HG03575 (cell line): ENCODE measurements at regions not wholly inside any gene's neighbourhood (a gene's known extent, or its start where the extent isn't known, plus 50 kb on each side); places are given as distances from the start of the nearest gene placed in this dataset.

Experiments used
- ATAC-seq: cut with Tn5 transposase; IDR thresholded peaks from one replicate; pipeline ENCODE4 v1.9.1; 2021; ENCODE audit not compliant: unreplicated experiment, insufficient number of reproducible peaks, low FRiP score; ENCODE audit errors: extremely low read depth

DNA sequence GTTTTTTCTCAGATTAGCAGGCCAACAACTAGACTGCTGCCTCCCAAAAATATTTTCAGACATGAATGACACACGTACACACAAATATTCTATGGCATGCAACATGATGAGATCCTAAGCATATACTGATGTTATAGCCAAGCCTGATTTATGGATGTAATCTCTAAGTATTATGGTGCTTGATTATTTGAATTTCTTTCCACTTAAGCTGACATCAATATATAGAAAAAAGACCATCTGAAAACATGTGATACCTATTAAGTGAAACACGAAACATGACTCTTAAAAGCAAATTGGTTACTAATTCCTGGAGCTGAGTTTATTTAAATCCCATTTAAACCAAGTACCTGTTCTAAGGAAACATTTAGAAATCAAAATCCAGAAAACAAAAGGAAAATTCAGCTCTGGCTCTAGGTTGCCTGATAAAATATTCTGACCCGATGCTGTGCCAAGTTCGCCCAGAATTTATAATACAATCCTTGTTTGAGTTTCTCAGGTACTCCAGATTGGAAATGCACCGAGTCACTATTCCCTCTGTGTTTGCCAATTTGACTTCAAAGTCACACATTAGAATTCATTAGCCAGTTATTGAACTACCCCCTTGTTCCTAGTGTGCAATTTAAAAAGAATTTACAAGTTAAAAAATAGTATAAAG lies 548.6 kb downstream of the CSNK1G3 start:
- ATAC-seq, result no peak

DNA sequence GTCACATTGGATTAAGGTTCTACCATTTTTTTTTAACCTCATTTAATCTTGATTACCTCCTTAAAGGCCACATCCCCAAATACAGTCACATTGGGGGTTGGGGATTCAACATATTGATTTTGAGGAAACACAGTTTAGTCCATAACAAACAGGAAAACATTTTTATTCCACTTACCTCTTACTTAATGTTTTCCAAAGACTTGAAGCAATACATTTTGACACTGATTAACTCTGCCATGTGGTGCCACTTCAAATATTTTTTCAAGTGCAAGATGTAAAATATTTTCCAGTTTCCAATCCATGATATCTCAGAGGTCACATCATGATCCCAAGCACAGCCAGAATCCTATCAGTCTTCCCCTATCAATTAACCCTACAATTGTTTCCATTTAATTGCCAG lies 548.0 kb downstream of the CSNK1G3 start:
- no peak for ATAC-seq

GRCh38 chr5:124059200-124059599 lies 547.2 kb downstream of the CSNK1G3 start:
- no peak for ATAC-seq

DNA sequence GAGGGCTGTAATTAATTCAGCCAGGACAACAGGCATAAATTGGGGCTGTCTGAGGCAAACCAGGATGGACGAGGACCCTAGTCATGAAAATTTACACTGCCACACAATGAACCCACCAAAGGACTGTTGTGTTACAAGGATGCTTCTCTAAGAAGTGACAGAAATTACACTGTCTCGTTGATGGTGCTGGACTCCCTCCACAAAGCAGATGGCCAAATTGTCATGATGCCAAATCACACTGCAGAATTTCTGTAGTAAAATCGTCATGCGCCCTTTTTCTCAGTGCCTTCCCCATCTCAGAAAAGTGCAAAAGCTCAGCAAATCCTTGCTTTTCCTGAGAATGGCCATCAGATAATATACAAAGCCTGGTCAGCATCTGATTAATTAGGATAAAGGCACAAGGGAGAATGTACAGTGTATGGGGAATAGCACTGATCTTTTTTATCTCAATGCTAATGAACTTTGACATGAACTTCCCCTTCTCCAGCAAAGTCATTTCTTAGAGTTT lies 545.8 kb downstream of the CSNK1G3 start:
- ATAC-seq, result no peak

DNA sequence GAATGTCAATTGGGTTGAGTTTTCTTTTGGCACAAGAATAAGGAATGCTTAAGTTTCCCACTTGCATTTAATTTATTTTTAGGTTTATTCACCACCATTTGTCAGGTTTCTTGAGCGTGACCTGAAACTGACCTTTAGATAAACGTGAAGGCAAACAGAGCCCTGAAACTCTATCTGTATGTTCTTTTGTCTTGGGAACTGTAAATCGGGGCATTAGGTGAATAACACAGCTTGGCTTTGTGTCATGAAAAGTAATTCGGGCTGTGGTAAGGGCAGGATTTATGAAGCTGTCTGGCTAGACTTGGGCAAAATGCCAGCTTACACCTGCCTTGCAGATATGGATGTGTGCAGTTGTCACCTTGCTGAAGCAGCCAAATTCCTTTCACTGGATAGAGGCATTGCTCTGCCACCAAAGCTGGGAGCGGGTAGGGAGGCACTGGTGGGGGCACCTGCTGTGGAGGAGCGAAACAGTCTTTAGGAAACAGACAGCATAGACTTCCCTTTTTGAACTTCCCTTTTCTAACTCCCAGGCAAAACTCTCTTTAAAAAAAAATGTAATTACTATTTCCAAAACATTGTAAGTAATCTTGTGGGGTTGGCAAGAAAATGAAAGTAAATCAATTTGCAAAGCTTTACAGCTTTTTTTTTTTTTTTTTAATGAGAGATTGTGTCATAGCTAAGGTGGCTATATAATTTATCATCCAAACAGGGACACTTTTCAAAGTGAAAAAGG lies 545.2 kb downstream of the CSNK1G3 start:
- peak; percentile 33 for ATAC-seq

DNA sequence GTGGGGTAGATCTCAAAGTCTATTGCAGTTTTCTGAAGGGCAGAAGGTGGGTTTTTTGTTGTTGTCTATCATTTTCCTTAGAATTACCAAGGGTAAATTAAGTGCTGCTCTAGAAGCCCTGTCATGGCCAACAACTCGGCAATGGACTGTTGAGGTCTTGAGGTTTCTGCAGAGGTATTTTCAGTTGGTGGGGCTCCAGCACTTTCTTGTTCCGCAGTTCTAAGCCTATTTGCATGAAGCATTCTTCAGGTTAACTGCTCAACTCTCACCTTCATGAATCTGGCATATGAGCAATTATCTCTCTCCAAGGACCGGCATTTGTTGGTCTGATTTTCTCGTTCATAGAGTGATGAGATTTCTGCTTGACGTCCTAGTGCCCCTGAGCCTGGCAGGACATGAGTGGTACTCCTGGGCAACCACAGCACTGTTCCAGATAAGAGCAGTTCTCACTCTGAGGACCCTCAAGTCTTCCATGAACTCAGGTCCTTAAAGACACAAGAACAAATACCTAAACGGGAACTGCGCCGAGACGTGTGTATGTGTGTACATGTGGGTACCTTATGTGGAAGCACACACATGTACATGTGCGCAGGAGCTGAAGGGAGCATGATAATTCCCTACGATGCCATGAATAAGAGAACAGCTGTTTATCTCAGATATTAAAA lies 544.5 kb downstream of the CSNK1G3 start:
- peak; percentile 64 for ATAC-seq

GRCh38 chr5:124055751-124056150 lies 543.8 kb downstream of the CSNK1G3 start:
- no peak for ATAC-seq

- ATAC-seq, result no peak
Observed at GRCh38 chr5:124054564-124054963, 542.6 kb downstream of the CSNK1G3 start.

- no peak for ATAC-seq
Observed at GRCh38 chr5:124053340-124053739, 541.4 kb downstream of the CSNK1G3 start.

DNA sequence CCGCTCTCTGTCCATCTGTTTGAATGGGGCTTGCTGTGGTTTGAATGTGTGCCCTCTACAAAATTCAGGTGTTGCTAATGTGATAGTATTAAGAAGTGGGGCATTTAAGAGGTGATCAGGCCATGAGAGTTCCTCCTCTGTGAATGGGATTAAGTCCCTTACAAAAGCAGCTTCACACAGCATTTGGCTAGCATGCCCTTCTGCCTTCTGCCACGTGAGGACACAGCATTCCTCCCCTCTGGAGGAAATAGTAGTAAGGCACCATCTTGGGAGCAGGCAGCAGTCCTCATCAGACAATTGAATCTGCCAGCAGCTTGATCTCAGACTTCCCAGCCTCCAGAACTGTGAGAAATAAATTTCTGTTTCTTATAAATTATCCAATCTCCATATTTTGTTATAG lies 540.2 kb downstream of the CSNK1G3 start:
- ATAC-seq, result no peak

DNA sequence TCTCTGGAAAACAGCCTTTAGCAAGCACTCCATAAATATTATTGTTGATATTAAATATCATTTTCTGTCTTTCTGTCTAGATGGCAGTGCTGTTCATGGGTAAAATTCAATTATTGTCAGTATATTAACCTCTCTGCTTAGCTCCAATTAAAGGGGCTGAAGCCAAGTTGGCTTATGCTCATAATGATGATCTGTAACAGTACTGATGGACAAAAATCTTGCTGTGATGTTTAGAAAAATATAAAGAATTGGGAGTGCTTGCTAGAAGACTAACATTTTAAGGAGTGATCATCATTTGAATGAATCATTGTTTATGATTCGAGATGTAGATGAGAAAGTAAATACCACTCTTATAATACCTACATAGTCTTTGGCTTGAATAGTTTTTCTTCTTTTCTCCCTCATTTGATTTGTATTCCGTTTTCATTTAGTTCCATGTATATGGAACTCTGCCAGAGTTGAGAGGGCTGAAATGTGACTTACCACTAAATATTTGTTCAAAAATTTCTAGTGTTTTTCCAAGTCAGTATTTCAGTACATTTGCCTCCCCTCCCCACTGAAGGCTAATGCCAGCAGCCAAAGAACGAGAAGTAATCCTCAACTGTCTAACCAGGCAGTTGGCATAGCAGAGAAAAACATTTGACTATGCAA lies 538.3 kb downstream of the CSNK1G3 start:
- no peak for ATAC-seq

DNA sequence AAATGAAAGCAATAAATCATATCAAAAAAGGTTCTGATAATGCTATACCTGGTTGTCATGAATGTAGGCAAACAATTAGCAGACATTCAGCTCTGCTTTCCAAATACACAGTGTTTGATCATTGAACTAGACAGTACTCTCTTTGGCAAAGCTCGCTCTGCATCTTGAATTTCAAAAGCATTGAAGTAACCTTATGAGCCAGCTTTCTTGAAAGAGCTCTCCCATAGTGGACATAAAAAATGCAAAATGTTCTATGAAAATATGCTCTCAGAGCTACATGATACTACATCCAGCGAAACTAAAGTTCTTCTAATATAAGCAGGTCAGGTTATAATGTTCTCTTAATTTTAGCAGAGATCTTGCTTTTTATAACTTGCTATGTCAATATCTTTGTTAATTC lies 533.4 kb downstream of the CSNK1G3 start:
- no peak for ATAC-seq

DNA sequence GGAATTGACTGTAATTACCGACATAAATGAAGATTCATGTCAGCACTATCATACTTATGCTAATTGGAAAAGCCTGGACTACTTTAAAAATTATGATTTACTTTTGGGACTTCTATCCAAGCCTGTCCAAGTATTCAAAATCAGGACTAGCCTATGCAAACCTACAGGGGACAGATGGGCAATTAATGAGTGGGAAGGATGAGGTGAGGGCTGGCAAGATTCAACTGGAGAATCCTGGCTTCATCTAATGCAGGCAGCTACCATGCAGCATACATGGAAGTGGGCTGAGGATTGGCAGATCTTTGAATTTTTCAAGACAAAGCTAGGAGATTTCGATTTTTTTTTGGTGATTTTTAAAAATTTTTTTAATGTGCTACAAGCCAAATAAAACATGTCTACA lies 532.6 kb downstream of the CSNK1G3 start:
- no peak for ATAC-seq

- no peak for ATAC-seq
Observed at GRCh38 chr5:124043456-124043855, 531.5 kb downstream of the CSNK1G3 start.

DNA sequence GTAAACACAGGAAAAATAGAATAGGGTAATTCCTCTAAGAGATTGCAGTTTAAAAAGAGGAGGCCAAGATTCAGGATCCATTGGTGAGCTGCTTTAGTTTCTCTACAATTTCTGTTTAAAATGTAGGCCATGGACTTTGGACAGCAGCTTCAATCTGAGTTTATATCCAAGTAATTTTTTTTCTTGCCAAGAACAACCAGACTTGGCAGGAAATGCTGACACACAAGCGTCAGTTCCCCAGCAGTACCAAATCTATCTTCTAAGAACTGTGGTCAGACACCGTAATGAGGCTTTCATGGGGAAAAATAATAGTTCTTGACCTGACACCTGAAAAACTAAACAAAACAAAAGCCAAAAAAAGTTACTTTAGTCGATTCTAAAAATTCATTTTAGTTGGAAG lies 528.8 kb downstream of the CSNK1G3 start:
- ATAC-seq, result no peak

DNA sequence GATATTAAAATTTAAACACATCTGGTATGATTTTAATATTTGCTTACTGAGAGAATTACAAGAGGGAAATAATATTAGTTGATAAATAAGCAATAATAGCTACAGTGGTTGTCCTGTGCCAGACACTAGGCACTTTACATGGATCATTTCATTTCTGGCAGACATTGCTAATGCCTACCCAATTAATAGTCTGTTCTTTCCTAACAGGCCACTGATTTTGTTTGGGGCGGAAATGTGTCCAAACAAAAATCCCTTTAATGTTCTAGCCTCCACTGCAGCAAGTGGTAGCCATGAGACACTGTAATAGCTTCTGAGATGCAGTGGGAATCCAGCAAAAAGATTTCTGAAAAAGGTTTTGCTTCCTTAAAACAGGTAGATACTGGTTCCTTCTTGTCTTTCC lies 527.4 kb downstream of the CSNK1G3 start:
- ATAC-seq, result no peak

- no peak for ATAC-seq
Observed at GRCh38 chr5:124036786-124037185, 524.8 kb downstream of the CSNK1G3 start.

DNA sequence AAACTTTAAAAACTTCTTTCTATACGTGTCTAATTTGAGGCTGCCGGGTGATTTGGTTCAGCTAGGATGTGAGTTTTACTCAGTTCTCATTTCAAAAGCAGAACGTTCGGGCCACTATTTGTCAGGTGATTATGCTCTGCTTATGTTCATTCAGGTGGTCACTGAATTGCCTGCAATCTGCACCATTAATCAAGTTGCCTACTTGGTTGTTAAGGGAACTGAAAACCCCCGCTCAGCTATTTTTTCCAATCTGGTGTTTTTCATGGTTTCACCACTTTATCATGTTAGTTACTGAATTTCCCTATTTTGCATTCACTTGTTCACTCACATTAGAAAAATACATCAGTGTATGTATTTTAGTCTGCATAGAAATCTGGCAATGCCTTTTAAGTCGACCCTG lies 523.0 kb downstream of the CSNK1G3 start:
- peak; percentile 97 for ATAC-seq

DNA sequence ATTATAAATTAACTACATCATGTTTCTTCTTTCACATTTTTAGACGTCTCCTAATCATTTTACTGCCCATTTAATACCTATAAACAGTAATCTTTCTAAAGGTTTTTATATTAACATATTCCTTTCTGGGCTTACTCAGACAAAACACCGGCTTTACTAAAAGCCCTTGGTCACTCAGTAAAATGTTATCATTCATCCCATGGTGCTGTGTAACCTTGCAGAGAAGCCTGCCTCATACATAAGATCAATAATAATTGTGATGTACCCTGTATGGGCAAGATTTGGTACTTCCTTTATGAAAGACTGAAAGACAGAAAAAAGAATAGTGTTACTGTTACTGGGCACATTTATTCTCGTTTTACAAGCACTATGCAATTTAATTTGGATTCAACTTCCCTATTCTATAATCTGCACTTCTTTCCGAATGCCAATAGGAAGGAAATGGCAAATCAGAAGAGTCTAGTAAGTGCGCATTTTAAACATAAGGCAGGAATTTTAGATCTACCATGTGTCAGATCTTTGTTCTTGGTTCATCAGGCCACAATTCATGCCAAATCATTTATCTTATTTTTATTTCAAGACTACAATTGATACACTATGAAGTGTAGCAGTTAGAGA lies 522.2 kb downstream of the CSNK1G3 start:
- ATAC-seq, result no peak
